ENCODE measurements at regions not wholly inside any gene's neighbourhood (a gene's known extent, or its start where the extent isn't known, plus 50 kb on each side); places are given as distances from the start of the nearest gene placed in this dataset.

DNA sequence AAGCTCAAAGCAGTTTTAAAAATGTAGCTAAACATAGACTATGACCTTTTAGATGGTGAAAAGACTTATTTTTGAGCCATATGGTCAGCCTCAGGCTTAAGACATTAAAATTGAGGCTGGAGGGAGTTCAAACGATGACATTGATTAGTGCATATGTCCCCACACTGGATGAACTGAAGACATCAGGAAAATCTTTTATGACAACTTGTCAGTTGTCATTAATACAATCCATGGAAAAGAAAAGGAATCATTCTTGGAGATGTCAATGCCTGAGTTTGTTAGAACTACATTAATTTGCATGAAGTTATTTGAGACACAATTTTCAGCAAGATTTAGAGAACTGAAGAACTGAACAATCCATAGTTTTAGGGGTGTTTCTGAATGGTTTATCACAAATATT is 349.9 kb downstream of the COL11A1 start:
- no peak for TF ChIP-seq ZBTB17 (tag by site-specific recombination; IDR thresholded peaks at IDR 0.05)
- no peak for TF ChIP-seq REST (tag by site-specific recombination; IDR thresholded peaks at IDR 0.05)
- no peak for TF ChIP-seq CTCF (tag by site-specific recombination; IDR thresholded peaks at IDR 0.05)
- TF ChIP-seq, protein P1, sequence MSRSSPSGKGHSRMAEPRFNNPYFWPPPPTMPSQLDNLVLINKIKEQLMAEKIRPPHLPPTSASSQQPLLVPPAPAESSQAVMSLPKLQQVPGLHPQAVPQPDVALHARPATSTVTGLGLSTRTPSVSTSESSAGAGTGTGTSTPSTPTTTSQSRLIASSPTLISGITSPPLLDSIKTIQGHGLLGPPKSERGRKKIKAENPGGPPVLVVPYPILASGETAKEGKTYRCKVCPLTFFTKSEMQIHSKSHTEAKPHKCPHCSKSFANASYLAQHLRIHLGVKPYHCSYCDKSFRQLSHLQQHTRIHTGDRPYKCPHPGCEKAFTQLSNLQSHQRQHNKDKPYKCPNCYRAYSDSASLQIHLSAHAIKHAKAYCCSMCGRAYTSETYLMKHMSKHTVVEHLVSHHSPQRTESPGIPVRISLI (tag by site-specific recombination; IDR thresholded peaks at IDR 0.05): no peak
- TF ChIP-seq ZNF121 (tag by site-specific recombination; IDR thresholded peaks at IDR 0.05): no peak
- TF ChIP-seq, protein P2, sequence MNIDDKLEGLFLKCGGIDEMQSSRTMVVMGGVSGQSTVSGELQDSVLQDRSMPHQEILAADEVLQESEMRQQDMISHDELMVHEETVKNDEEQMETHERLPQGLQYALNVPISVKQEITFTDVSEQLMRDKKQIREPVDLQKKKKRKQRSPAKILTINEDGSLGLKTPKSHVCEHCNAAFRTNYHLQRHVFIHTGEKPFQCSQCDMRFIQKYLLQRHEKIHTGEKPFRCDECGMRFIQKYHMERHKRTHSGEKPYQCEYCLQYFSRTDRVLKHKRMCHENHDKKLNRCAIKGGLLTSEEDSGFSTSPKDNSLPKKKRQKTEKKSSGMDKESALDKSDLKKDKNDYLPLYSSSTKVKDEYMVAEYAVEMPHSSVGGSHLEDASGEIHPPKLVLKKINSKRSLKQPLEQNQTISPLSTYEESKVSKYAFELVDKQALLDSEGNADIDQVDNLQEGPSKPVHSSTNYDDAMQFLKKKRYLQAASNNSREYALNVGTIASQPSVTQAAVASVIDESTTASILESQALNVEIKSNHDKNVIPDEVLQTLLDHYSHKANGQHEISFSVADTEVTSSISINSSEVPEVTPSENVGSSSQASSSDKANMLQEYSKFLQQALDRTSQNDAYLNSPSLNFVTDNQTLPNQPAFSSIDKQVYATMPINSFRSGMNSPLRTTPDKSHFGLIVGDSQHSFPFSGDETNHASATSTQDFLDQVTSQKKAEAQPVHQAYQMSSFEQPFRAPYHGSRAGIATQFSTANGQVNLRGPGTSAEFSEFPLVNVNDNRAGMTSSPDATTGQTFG (tag by site-specific recombination; IDR thresholded peaks at IDR 0.05; ENCODE audit: borderline replicate concordance): no peak
- no peak for TF ChIP-seq ZNF558 (tag by site-specific recombination; IDR thresholded peaks at IDR 0.05)
- no peak for TF ChIP-seq ZNF10 (tag by site-specific recombination; IDR thresholded peaks at IDR 0.05)
- TF ChIP-seq, protein P3, sequence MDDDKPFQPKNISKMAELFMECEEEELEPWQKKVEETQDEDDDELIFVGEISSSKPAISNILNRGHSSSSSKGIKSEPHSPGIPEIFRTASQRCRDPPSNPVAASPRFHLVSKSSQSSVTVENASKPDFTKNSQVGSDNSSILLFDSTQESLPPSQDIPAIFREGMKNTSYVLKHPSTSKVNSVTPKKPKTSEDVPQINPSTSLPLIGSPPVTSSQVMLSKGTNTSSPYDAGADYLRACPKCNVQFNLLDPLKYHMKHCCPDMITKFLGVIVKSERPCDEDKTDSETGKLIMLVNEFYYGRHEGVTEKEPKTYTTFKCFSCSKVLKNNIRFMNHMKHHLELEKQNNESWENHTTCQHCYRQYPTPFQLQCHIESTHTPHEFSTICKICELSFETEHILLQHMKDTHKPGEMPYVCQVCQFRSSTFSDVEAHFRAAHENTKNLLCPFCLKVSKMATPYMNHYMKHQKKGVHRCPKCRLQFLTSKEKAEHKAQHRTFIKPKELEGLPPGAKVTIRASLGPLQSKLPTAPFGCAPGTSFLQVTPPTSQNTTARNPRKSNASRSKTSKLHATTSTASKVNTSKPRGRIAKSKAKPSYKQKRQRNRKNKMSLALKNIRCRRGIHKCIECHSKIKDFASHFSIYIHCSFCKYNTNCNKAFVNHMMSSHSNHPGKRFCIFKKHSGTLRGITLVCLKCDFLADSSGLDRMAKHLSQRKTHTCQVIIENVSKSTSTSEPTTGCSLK (tag by site-specific recombination; IDR thresholded peaks at IDR 0.05): no peak
- TF ChIP-seq ZNF423 (tag by site-specific recombination; IDR thresholded peaks at IDR 0.05): no peak
